ENCODE measurements at regions not wholly inside any gene's neighbourhood (a gene's known extent, or its start where the extent isn't known, plus 50 kb on each side); places are given as distances from the start of the nearest gene placed in this dataset.

DNA sequence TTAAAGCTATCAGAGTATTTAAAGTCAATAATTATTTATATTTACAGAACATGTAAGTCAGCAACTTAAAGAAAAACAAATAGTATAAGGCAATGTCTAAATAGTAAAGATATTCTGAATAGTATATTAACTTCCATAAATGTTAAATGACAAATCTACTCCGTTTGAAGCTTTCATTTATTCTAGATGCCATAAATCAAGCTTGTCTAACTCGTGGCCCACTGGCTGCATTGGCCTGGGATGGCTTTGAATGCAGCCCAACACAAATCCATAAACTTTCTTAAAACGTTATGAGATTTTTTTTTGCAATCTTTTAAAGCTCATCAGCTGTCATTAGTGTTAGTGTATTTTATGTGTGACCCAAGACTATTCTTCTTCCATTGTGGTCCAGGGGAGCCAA lies 1117.1 kb upstream of the PCDH9 start:
- Histone ChIP-seq H3K4me1 (ENCODE audit: control insufficient read depth in 1 of 2, low read depth in 2 of 2) (no peaks in the 10 kb centered on the region), H3K9me3 (no peaks in the 10 kb centered on the region), H3K36me3 (no peaks in the 10 kb centered on the region), H3K4me3 (no peak overlapping the region), H3K27me3 (replicated peaks; ENCODE audit: insufficient read depth) (no peaks in the 10 kb centered on the region), H3K27ac (no peak overlapping the region)
- ATAC-seq (ENCODE audit: insufficient number of reproducible peaks, low FRiP score, low read depth) (no peak), DNase-seq (ENCODE audit: low spot score) (no peak)
- TF ChIP-seq, protein P1, sequence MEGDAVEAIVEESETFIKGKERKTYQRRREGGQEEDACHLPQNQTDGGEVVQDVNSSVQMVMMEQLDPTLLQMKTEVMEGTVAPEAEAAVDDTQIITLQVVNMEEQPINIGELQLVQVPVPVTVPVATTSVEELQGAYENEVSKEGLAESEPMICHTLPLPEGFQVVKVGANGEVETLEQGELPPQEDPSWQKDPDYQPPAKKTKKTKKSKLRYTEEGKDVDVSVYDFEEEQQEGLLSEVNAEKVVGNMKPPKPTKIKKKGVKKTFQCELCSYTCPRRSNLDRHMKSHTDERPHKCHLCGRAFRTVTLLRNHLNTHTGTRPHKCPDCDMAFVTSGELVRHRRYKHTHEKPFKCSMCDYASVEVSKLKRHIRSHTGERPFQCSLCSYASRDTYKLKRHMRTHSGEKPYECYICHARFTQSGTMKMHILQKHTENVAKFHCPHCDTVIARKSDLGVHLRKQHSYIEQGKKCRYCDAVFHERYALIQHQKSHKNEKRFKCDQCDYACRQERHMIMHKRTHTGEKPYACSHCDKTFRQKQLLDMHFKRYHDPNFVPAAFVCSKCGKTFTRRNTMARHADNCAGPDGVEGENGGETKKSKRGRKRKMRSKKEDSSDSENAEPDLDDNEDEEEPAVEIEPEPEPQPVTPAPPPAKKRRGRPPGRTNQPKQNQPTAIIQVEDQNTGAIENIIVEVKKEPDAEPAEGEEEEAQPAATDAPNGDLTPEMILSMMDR (IDR thresholded peaks at IDR 0.05), result no peak

DNA sequence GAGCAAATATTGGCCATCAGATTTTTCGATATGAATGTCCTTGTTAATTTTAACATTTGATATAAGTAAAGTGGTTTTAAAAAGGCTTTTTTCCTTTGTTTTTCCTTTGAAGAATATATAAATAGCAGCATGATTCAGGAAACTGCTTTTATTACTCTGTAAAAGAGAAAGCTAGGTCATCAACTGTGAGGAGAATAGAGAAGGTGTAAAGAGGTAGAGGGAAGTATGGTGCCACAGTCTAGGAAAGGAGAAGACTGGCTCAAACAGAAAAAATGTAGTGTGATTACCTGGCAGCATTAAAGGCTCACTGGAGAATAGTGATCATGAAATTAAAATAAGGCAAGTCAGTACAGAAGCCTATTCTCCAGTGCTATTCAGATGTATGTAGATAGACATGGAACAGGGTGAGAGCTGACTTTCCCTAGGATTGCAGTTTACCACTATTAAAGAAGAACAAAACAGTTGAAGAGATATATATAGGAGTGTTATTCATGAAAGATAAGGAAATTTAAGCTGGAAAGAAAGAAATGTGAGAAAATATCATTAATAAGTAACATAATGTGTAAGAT lies 1115.9 kb upstream of the PCDH9 start:
- H3K4me3 ChIP-seq, result no peak overlapping the region
- ATAC-seq (ENCODE audit: insufficient number of reproducible peaks, low FRiP score, low read depth), result no peak
- H3K36me3 ChIP-seq, result no peaks in the 10 kb centered on the region
- DNase-seq (ENCODE audit: low spot score), result no peak
- H3K27me3 ChIP-seq (replicated peaks; ENCODE audit: insufficient read depth), result no peaks in the 10 kb centered on the region
- TF ChIP-seq, protein P1 (IDR thresholded peaks at IDR 0.05), result no peak
- H3K4me1 ChIP-seq (ENCODE audit: control insufficient read depth in 1 of 2, low read depth in 2 of 2), result no peaks in the 10 kb centered on the region
- no peaks in the 10 kb centered on the region for H3K9me3 ChIP-seq
- no peak overlapping the region for H3K27ac ChIP-seq

- Histone ChIP-seq H3K4me1 (ENCODE audit: control insufficient read depth in 1 of 2, low read depth in 2 of 2) (no peaks in the 10 kb centered on the region), H3K36me3 (no peaks in the 10 kb centered on the region), H3K27me3 (replicated peaks; ENCODE audit: insufficient read depth) (no peaks in the 10 kb centered on the region), H3K4me3 (no peak overlapping the region), H3K27ac (no peak overlapping the region), H3K9me3 (peaks cover 7% of the 10 kb centered on the region)
- TF ChIP-seq, protein P1 (IDR thresholded peaks at IDR 0.05), result no peak
- no peak for ATAC-seq (ENCODE audit: insufficient number of reproducible peaks, low FRiP score, low read depth)
- no peak for DNase-seq (ENCODE audit: low spot score)
These were observed 1093.0 kb upstream of the PCDH9 start for GRCh38 chr13:68323124-68323523.

GRCh38 chr13:68319384-68319783 lies 1089.2 kb upstream of the PCDH9 start:
- TF ChIP-seq, protein P1 (IDR thresholded peaks at IDR 0.05), result no peak
- no peak for DNase-seq (ENCODE audit: low spot score)
- peaks cover 7% of the 10 kb centered on the region for H3K9me3 ChIP-seq
- no peaks in the 10 kb centered on the region for H3K27me3 ChIP-seq (replicated peaks; ENCODE audit: insufficient read depth)
- H3K4me3 ChIP-seq, result no peak overlapping the region
- no peak overlapping the region for H3K27ac ChIP-seq
- H3K36me3 ChIP-seq, result no peaks in the 10 kb centered on the region
- H3K4me1 ChIP-seq (ENCODE audit: control insufficient read depth in 1 of 2, low read depth in 2 of 2), result no peaks in the 10 kb centered on the region
- ATAC-seq (ENCODE audit: insufficient number of reproducible peaks, low FRiP score, low read depth), result no peak

DNA sequence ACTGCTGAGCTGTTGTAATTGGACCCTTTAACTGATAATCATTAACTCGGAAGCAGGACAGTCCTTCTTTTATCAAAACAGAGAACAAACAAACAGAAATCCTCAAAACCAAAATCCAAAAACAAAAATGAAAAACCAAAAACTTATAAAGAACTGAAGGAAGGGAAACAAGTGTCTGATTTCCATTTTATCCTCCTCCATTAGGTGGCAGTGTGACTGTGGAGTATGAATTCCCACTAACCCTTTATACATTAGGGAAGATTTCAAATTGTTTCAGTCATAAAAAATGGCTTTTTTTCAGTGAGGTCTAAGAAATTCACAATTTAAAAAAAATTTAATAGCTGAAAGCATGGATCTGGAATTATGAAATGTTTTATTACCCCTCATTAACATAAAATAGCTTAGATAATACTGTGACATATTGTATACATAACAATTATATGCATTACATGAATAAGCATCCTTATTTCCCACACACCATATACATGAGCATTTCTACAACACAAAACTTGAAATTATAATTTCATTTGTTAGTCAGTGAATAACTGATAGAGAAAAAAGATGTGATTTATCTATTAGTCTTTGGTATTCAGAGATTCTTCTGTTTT lies 1074.3 kb upstream of the PCDH9 start:
- H3K4me3 ChIP-seq, result no peak overlapping the region
- TF ChIP-seq, protein P1 (IDR thresholded peaks at IDR 0.05), result no peak
- no peaks in the 10 kb centered on the region for H3K4me1 ChIP-seq (ENCODE audit: control insufficient read depth in 1 of 2, low read depth in 2 of 2)
- H3K36me3 ChIP-seq, result no peaks in the 10 kb centered on the region
- H3K9me3 ChIP-seq, result no peaks in the 10 kb centered on the region
- no peak overlapping the region for H3K27ac ChIP-seq
- DNase-seq (ENCODE audit: low spot score), result no peak
- no peaks in the 10 kb centered on the region for H3K27me3 ChIP-seq (replicated peaks; ENCODE audit: insufficient read depth)
- no peak for ATAC-seq (ENCODE audit: insufficient number of reproducible peaks, low FRiP score, low read depth)
